ENCODE measurements at regions not wholly inside any gene's neighbourhood (a gene's known extent, or its start where the extent isn't known, plus 50 kb on each side); places are given as distances from the start of the nearest gene placed in this dataset.

GRCh38 chr2:16135913-16136310 is 195.6 kb downstream of the MYCN start:
- H4K20me1 ChIP-seq (replicated peaks in 1 of 2; ENCODE audit: control insufficient read depth in 1 of 2, insufficient read depth in 2 of 2, low read length in 2 of 2) = no peaks in the 10 kb centered on the region
- no peak overlapping the region for H2AK5ac ChIP-seq (ENCODE audit: low read depth, low read length)
- no peak overlapping the region for H3K56ac ChIP-seq (replicated peaks; ENCODE audit: insufficient read length, low read depth, low read length)
- no peak overlapping the region for H2AFZ ChIP-seq (ENCODE audit: low read length)
- peaks cover 0 to 3% (median 0%) of the 10 kb centered on the region in 4 experiments; a peak in 1 of 7 replicates for H3K4me1 ChIP-seq (replicated peaks in 1 of 4; ENCODE audit: control insufficient read depth in 3 of 4, insufficient read depth in 4 of 4, low read length in 3 of 4)
- no peak overlapping the region for H3K4ac ChIP-seq (replicated peaks; ENCODE audit: insufficient read length, low read depth, low read length)
- H3K27me3 ChIP-seq (replicated peaks in 1 of 4; ENCODE audit: control insufficient read depth in 3 of 4, extremely low read depth in 1 of 4, insufficient read depth in 3 of 4, low read length in 3 of 4) = no peaks in the 10 kb centered on the region
- H2BK12ac ChIP-seq (ENCODE audit: low read depth, low read length) = no peak overlapping the region
- ChIA-PET CTCF (ENCODE audit: partially characterized antibody) (interaction anchor here (0.9 to 4.0 kb wide), 4 partner anchors 9 to 351 kb away, joined by 3 to 14 read pairs (median 4); partner anchors contain the start of gene MYCN), POLR2A (ENCODE audit: partially characterized antibody) (no interaction called here)
- no peak overlapping the region for H3K27ac ChIP-seq (ENCODE audit: low read depth, low read length)
- no peak overlapping the region for H2BK120ac ChIP-seq (replicated peaks; ENCODE audit: low read depth, low read length)
- no peak overlapping the region for H2BK20ac ChIP-seq (ENCODE audit: low read length)
- no peak for TF ChIP-seq SAP30 (IDR thresholded peaks at IDR 0.05; ENCODE audit: insufficient read depth, insufficient replicate concordance, low read length)
- no peak for TF ChIP-seq MAFK (IDR thresholded peaks at IDR 0.05; ENCODE audit: low read depth, low read length)
- no peak for TF ChIP-seq YY1 (IDR thresholded peaks at IDR 0.05; ENCODE audit: low read depth, low read length)
- no peak for TF ChIP-seq SP4 (IDR thresholded peaks at IDR 0.05; ENCODE audit: low read length)
- no peak for TF ChIP-seq EZH2 (IDR thresholded peaks at IDR 0.05; ENCODE audit: low read depth, low read length, severe bottlenecking)
- TF ChIP-seq SP1 (IDR thresholded peaks at IDR 0.05; ENCODE audit: low read depth, low read length) = no peak
- TF ChIP-seq TEAD4 (IDR thresholded peaks at IDR 0.05; ENCODE audit: low read depth, low read length) = no peak
- TF ChIP-seq TBP (IDR thresholded peaks at IDR 0.05; ENCODE audit: low read depth, low read length) = no peak
- TF ChIP-seq CEBPB (IDR thresholded peaks at IDR 0.05; ENCODE audit: low read depth, low read length) = no peak
- TF ChIP-seq MAX (IDR thresholded peaks at IDR 0.05) = no peak
- H3K4me3 ChIP-seq (ENCODE audit: extremely low read depth in 1 of 4, insufficient read depth in 2 of 4, low read depth in 3 of 4, low read length in 4 of 4) = no peak overlapping the region
- WGBS, 2 experiments (ENCODE audit: extremely low coverage in 1 of 2, insufficient coverage in 1 of 2, insufficient read length in 1 of 2, insufficient replicate concordance in 2 of 2, low coverage in 1 of 2, low lambda C conversion rate in 2 of 2, missing lambda C conversion rate in 1 of 2) = 77% methylated on average over 1 of the region's 1 CpG; no CpG with 5 or more reads in 1 of the 2 experiments
- no peaks in the 10 kb centered on the region for H3K36me3 ChIP-seq (ENCODE audit: control insufficient read depth in 2 of 4, insufficient read depth in 4 of 4, low read length in 3 of 4)
- no peak overlapping the region for H2BK15ac ChIP-seq (ENCODE audit: low read length)
- DNase-seq (ENCODE audit: low read depth in 1 of 2, low spot score in 2 of 2) (peak in 1 of 2 experiments; percentile 20), FAIRE-seq (no peak)
- no peaks in the 10 kb centered on the region for H3K79me1 ChIP-seq (ENCODE audit: low read depth, low read length)
- no peak overlapping the region for H4K91ac ChIP-seq (replicated peaks; ENCODE audit: insufficient read length, low read length)
- no peaks in the 10 kb centered on the region for H3K9me3 ChIP-seq (ENCODE audit: insufficient read depth in 2 of 2, low read depth in 1 of 2, low read length in 1 of 2)
- no peak overlapping the region for H4K5ac ChIP-seq (ENCODE audit: insufficient read length, low read depth, low read length)
- no peak overlapping the region for H3K14ac ChIP-seq (ENCODE audit: insufficient read length)
- H3K4me2 ChIP-seq (ENCODE audit: insufficient read depth in 1 of 2, low read depth in 2 of 2, low read length in 2 of 2) = no peak overlapping the region
- H4K8ac ChIP-seq (ENCODE audit: extremely low read depth, insufficient read depth, low read length) = no peak overlapping the region
- H3K23ac ChIP-seq (ENCODE audit: insufficient read length) = no peak overlapping the region
- no peak overlapping the region for H2BK5ac ChIP-seq (ENCODE audit: low read depth, low read length)
- H3K23me2 ChIP-seq (ENCODE audit: low read depth, low read length) = no peaks in the 10 kb centered on the region
- H3K18ac ChIP-seq (ENCODE audit: extremely low read depth, low read length) = no peak overlapping the region
- H3K9ac ChIP-seq (replicated peaks in 1 of 4; ENCODE audit: extremely low read depth in 1 of 4, low read depth in 3 of 4, low read length in 3 of 4) = no peak overlapping the region
- H3K79me2 ChIP-seq (ENCODE audit: control insufficient read depth in 1 of 2, insufficient read depth in 2 of 2, low read length in 2 of 2) = no peaks in the 10 kb centered on the region

Data from H1 (cell line).